ENCODE measurements at regions not wholly inside any gene's neighbourhood (a gene's known extent, or its start where the extent isn't known, plus 50 kb on each side); places are given as distances from the start of the nearest gene placed in this dataset.

DNA sequence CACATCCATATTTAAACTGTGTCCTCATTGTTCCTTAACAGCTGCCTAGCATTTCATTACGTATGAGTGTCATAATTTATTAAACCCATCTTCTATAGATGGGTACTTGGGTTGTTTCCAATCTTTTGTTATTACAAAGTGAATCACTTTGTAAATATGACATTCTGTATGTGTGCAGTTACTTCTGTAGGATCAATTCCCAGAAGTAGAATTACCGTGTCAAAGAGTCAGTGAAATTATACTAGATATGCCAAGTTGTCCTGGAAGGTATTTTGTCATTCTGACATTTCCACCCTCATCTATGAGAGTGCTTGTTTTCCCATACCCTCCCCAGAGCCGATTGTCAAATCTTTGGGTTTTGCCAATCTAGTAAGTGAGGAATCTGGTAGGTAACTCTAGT, 194.5 kb upstream of the APCDD1 start:
- TF ChIP-seq EZH2 (IDR thresholded peaks at IDR 0.05; ENCODE audit: insufficient read depth, poor library complexity, severe bottlenecking) (no peak), EZH2phosphoT487 (IDR thresholded peaks at IDR 0.05; ENCODE audit: insufficient read depth, low read depth) (no peak)

All from GM23248 (cell line).